ENCODE measurements at regions not wholly inside any gene's neighbourhood (a gene's known extent, or its start where the extent isn't known, plus 50 kb on each side); places are given as distances from the start of the nearest gene placed in this dataset.

GRCh38 chr14:101480747-101481530 lies 80.4 kb upstream of the DIO3 start:
- TF ChIP-seq POLR2AphosphoS5 (IDR thresholded peaks at IDR 0.05) = no peak
- no peak for TF ChIP-seq CTCF (IDR thresholded peaks at IDR 0.05)

All from suprapubic skin (tissue), 3 donors.